Caki2 (cell line): ENCODE measurements at regions not wholly inside any gene's neighbourhood (a gene's known extent, or its start where the extent isn't known, plus 50 kb on each side); places are given as distances from the start of the nearest gene placed in this dataset.
"Not testable (repeated sequence)": the region's sequence is repeated elsewhere in the genome, so short reads cannot be mapped to it uniquely, and the experiment has no call there.

Source experiments
- DNase-seq: peaks from one replicate; pipeline ENCODE4 v3.0.0-alpha.2; 2015; ENCODE audit warnings: low read depth
- in situ Hi-C: cut with HindIII; loops from 2 replicates; pipeline ENCODE4 v1.10.0; 2016; ENCODE audit warnings: low sequenced_read_pairs, low pct_unique_long_range_greater_than_20kb, mixed read lengths

- in situ Hi-C loops, DNase-seq: not testable (repeated sequence)
Measured at GRCh38 chr7:76144664-76145270, 56.9 kb upstream of the SRRM3 start.

- DNase-seq, result no peak
- in situ Hi-C loops, result no loop called here
Measured at GRCh38 chr7:76146374-76146773, 55.3 kb upstream of the SRRM3 start.

GRCh38 chr7:76148947-76149346, 52.7 kb upstream of the SRRM3 start:
- in situ Hi-C loops, result not testable (repeated sequence)

GRCh38 chr7:76149847-76150691, 51.6 kb upstream of the SRRM3 start:
- DNase-seq, result no peak
- in situ Hi-C loops, result no loop called here

More at GRCh38 chr7:76148947-76149346, 52.7 kb upstream of the SRRM3 start:
- not testable (repeated sequence) for DNase-seq
